OCI-LY7 (cell line): ENCODE measurements at regions not wholly inside any gene's neighbourhood (a gene's known extent, or its start where the extent isn't known, plus 50 kb on each side); places are given as distances from the start of the nearest gene placed in this dataset.

Experiments
- BruUV-seq: library from RNA; stranded (reverse); fragments of 400-500 nt; replicated peaks from 2 replicates; lab custom pipeline; 2021; lab: Mats Ljungman, UMichigan
- CTCF ChIA-PET: fragments of 300-600 bp; sonication (Branson Sonifier 250); formaldehyde crosslinking; loops from one replicate; lab custom pipeline; 2022; ENCODE audit warnings: antibody characterized with exemption; ENCODE audit not compliant: unreplicated experiment; lab: Charles Lee
- POLR2A ChIA-PET: fragments of 300-600 bp; sonication (Branson Sonifier 250); formaldehyde crosslinking; loops from one replicate; lab custom pipeline; 2022; ENCODE audit warnings: antibody characterized with exemption; lab: Charles Lee
- DNase-seq: peaks from one replicate; pipeline ENCODE4 v3.0.0-alpha.2; 2015; ENCODE audit warnings: low spot score
- H2AFZ ChIP-seq: fragments of 200-600 bp; sonication (generic), shearing (Covaris generic); 2 replicates; pipeline ENCODE4 v1.6.1; 2014; ENCODE audit warnings: mild to moderate bottlenecking, antibody characterized with exemption, low read length, moderate library complexity
- H3K27ac ChIP-seq: fragments of 200-600 bp; sonication (generic); 2 replicates; pipeline ENCODE4 v1.5.1; 2014; ENCODE audit warnings: mixed run types, low read depth, mild to moderate bottlenecking, moderate library complexity, low read length, inconsistent platforms; ENCODE audit not compliant: poor library complexity, severe bottlenecking
- H3K36me3 ChIP-seq: fragments of 200-600 bp; sonication (generic); 2 replicates; pipeline ENCODE4 v1.6.1; 2014; ENCODE audit warnings: mild to moderate bottlenecking, antibody characterized with exemption, low read length, moderate library complexity, mixed read lengths; ENCODE audit not compliant: insufficient read depth
- H3K4me1 ChIP-seq: fragments of 200-600 bp; sonication (generic); 2 replicates; pipeline ENCODE4 v1.5.1; 2014; ENCODE audit warnings: mild to moderate bottlenecking, low read length; ENCODE audit not compliant: insufficient read depth, poor library complexity, severe bottlenecking
- H3K4me2 ChIP-seq: fragments of 200-600 bp; sonication (generic); 2 replicates; pipeline ENCODE4 v1.6.1; 2014; ENCODE audit warnings: mild to moderate bottlenecking, low read length
- H3K4me3 ChIP-seq: fragments of 200-600 bp; sonication (generic); 2 replicates; pipeline ENCODE4 v1.5.1; 2014; ENCODE audit warnings: mild to moderate bottlenecking, low read depth, low read length; ENCODE audit not compliant: poor library complexity, severe bottlenecking
- H3K79me2 ChIP-seq: fragments of 200-600 bp; sonication (generic); 2 replicates; pipeline ENCODE4 v1.6.1; 2016; ENCODE audit warnings: low read depth, mild to moderate bottlenecking, low read length, moderate library complexity, mixed read lengths; ENCODE audit not compliant: insufficient read depth
- H3K9me2 ChIP-seq: fragments of 200-600 bp; sonication (generic); 2 replicates; pipeline ENCODE4 v1.6.1; 2016; ENCODE audit warnings: mild to moderate bottlenecking, low read length, mixed read lengths; ENCODE audit not compliant: insufficient read depth
- H3K9me3 ChIP-seq: fragments of 200-600 bp; sonication (generic); 2 replicates; pipeline ENCODE4 v1.6.1; 2014; ENCODE audit warnings: mild to moderate bottlenecking, mixed run types, low read length, mixed read lengths
- H4K20me1 ChIP-seq: fragments of 200-600 bp; sonication (generic); 2 replicates; pipeline ENCODE4 v1.6.1; 2014; ENCODE audit warnings: mild to moderate bottlenecking, antibody characterized with exemption, low read length, moderate library complexity, mixed read lengths; ENCODE audit not compliant: insufficient read depth
- CTCF ChIP-seq: fragments of 200-600 bp; sonication (generic); conservative IDR thresholded peaks from 2 replicates; pipeline ENCODE4 v1.5.1; 2014; ENCODE audit warnings: mild to moderate bottlenecking, antibody characterized with exemption, low read length, moderate library complexity, mixed read lengths
- EZH2phosphoT487 ChIP-seq: fragments of 200-600 bp; sonication (generic); IDR thresholded peaks from 2 replicates; pipeline ENCODE4 v1.6.1; 2018; ENCODE audit warnings: low read depth, borderline replicate concordance, mild to moderate bottlenecking, mixed run types, antibody characterized with exemption, low read length, moderate library complexity, mixed read lengths
- intact Hi-C: fragments of 100-400 bp; cut with micrococcal nuclease; formaldehyde crosslinking; loops from one replicate; pipeline ENCODE4 v1.10.0; 2022; ENCODE audit not compliant: unreplicated experiment

- no peak overlapping the region for H3K27ac ChIP-seq
- no peak for DNase-seq
- no peak overlapping the region for H2AFZ ChIP-seq
- H3K9me3 ChIP-seq = no peaks in the 10 kb centered on the region
- H4K20me1 ChIP-seq = no peaks in the 10 kb centered on the region
- no peaks in the 10 kb centered on the region for H3K79me2 ChIP-seq
- ChIA-PET CTCF (no interaction called here), POLR2A (interaction anchor here (0.7 kb wide), 1 partner anchor 56 kb away, joined by 3 read pairs; no protein-coding TSS in a partner anchor)
- H3K36me3 ChIP-seq = no peaks in the 10 kb centered on the region
- H3K4me1 ChIP-seq = no peaks in the 10 kb centered on the region
- H3K4me2 ChIP-seq = no peak overlapping the region
- no peak for TF ChIP-seq CTCF
- TF ChIP-seq EZH2phosphoT487 = no peak
- no peak overlapping the region for H3K4me3 ChIP-seq
- intact Hi-C loops = no loop called here
- no peaks in the 10 kb centered on the region for H3K9me2 ChIP-seq
- BruUV-seq = no TSS peak
Observed at GRCh38 chr7:119861385-119861784, 411.6 kb upstream of the KCND2 start.

- TF ChIP-seq CTCF (no peak), EZH2phosphoT487 (no peak)
- Histone ChIP-seq H4K20me1 (no peaks in the 10 kb centered on the region), H3K27ac (no peak overlapping the region), H3K4me2 (no peak overlapping the region), H3K4me1 (no peaks in the 10 kb centered on the region), H3K36me3 (no peaks in the 10 kb centered on the region), H3K4me3 (no peak overlapping the region), H2AFZ (no peak overlapping the region), H3K79me2 (no peaks in the 10 kb centered on the region), H3K9me2 (no peaks in the 10 kb centered on the region), H3K9me3 (no peaks in the 10 kb centered on the region)
- ChIA-PET POLR2A (interaction anchor here (0.6 kb wide), 1 partner anchor 33 kb away, joined by 3 read pairs; no protein-coding TSS in a partner anchor), CTCF (no interaction called here)
- DNase-seq = no peak
- intact Hi-C loops = no loop called here
- no TSS peak for BruUV-seq
Observed at GRCh38 chr7:119868387-119868786, 404.6 kb upstream of the KCND2 start.

- no peaks in the 10 kb centered on the region for H3K9me2 ChIP-seq
- H3K36me3 ChIP-seq = no peaks in the 10 kb centered on the region
- no peaks in the 10 kb centered on the region for H3K79me2 ChIP-seq
- H3K27ac ChIP-seq = no peak overlapping the region
- no peak for TF ChIP-seq EZH2phosphoT487
- TF ChIP-seq CTCF = no peak
- H2AFZ ChIP-seq = no peak overlapping the region
- intact Hi-C loops = no loop called here
- no peaks in the 10 kb centered on the region for H3K9me3 ChIP-seq
- no peak overlapping the region for H3K4me2 ChIP-seq
- H4K20me1 ChIP-seq = no peaks in the 10 kb centered on the region
- H3K4me3 ChIP-seq = no peak overlapping the region
- ChIA-PET CTCF (no interaction called here), POLR2A (no interaction called here)
- BruUV-seq = no TSS peak
- no peaks in the 10 kb centered on the region for H3K4me1 ChIP-seq
- DNase-seq = no peak
Observed at GRCh38 chr7:119879835-119880234, 393.1 kb upstream of the KCND2 start.
